Loucy (cell line): ENCODE measurements at regions not wholly inside any gene's neighbourhood (a gene's known extent, or its start where the extent isn't known, plus 50 kb on each side); places are given as distances from the start of the nearest gene placed in this dataset.
A peak's percentile ranks its signal among the peaks of the same experiment; 100 is the strongest.

Experiments used
- H2AFZ ChIP-seq: fragments of 200-600 bp; sonication (generic); 2 replicates; pipeline ENCODE4 v1.6.0; 2016; ENCODE audit warnings: antibody characterized with exemption, mild to moderate bottlenecking, low read length, moderate library complexity
- H3F3A ChIP-seq: fragments of 200-600 bp; 2 replicates; pipeline ENCODE4 v1.6.0; 2016; ENCODE audit warnings: antibody characterized with exemption, low read depth, mild to moderate bottlenecking
- H3K27me3 ChIP-seq: fragments of 200-600 bp; sonication (generic); 2 replicates; pipeline ENCODE4 v1.6.1; 2014; ENCODE audit warnings: low read length, mild to moderate bottlenecking; ENCODE audit not compliant: insufficient read depth, poor library complexity, severe bottlenecking
- H3K36me3 ChIP-seq: fragments of 200-600 bp; sonication (generic); 2 replicates; pipeline ENCODE4 v1.6.1; 2016; ENCODE audit warnings: low read length; ENCODE audit not compliant: insufficient read depth
- H3K4me1 ChIP-seq: fragments of 200-600 bp; sonication (generic); 2 replicates; pipeline ENCODE4 v1.5.1; 2014; ENCODE audit warnings: low read length, mild to moderate bottlenecking; ENCODE audit not compliant: insufficient read depth, poor library complexity, severe bottlenecking
- H3K4me2 ChIP-seq: fragments of 200-600 bp; sonication (generic); 2 replicates; pipeline ENCODE4 v1.6.0; 2014; ENCODE audit warnings: antibody characterized with exemption, low read length, low read depth, mild to moderate bottlenecking; ENCODE audit not compliant: poor library complexity, severe bottlenecking
- H3K4me3 ChIP-seq: fragments of 200-600 bp; sonication (generic); 2 replicates; pipeline ENCODE4 v1.5.1; 2014; ENCODE audit warnings: low read length, mild to moderate bottlenecking, mixed read lengths; ENCODE audit not compliant: poor library complexity, severe bottlenecking
- H3K79me2 ChIP-seq: fragments of 200-600 bp; sonication (generic); 2 replicates; pipeline ENCODE4 v1.6.1; 2014; ENCODE audit warnings: low read length; ENCODE audit not compliant: insufficient read depth
- H3K9ac ChIP-seq: fragments of 200-600 bp; sonication (generic); 2 replicates; pipeline ENCODE4 v1.6.0; 2014; ENCODE audit warnings: mild to moderate bottlenecking, low read depth, low read length, moderate library complexity; ENCODE audit not compliant: poor library complexity, severe bottlenecking
- H3K9me2 ChIP-seq: fragments of 200-600 bp; sonication (generic); replicated peaks from 2 replicates; pipeline ENCODE4 v1.6.1; 2016; ENCODE audit warnings: low read depth, low read length, mixed read lengths
- H3K9me3 ChIP-seq: fragments of 200-600 bp; sonication (generic); 2 replicates; pipeline ENCODE4 v1.6.1; 2014; ENCODE audit warnings: mild to moderate bottlenecking, antibody characterized with exemption, low read length, low read depth; ENCODE audit not compliant: insufficient read depth
- H4K20me1 ChIP-seq: fragments of 200-600 bp; sonication (generic); 2 replicates; pipeline ENCODE4 v1.6.0; 2014; ENCODE audit warnings: antibody characterized with exemption, low read length, mild to moderate bottlenecking; ENCODE audit not compliant: insufficient read depth, poor library complexity, severe bottlenecking
- CTCF ChIP-seq: fragments of 200-600 bp; sonication (generic); conservative IDR thresholded peaks from 2 replicates; pipeline ENCODE4 v1.5.1; 2014; ENCODE audit warnings: mild to moderate bottlenecking, antibody characterized with exemption, low read length
- EZH2phosphoT487 ChIP-seq: fragments of 200-600 bp; IDR thresholded peaks from 2 replicates; pipeline ENCODE4 v1.6.1; 2018; ENCODE audit warnings: antibody characterized with exemption, mild to moderate bottlenecking, moderate library complexity, borderline replicate concordance

- Histone ChIP-seq H3K4me1 (no peaks in the 10 kb centered on the region), H3F3A (no peaks in the 10 kb centered on the region), H3K9ac (no peak overlapping the region), H2AFZ (no peak overlapping the region), H3K36me3 (no peaks in the 10 kb centered on the region), H4K20me1 (no peaks in the 10 kb centered on the region), H3K4me3 (no peak overlapping the region), H3K9me3 (no peaks in the 10 kb centered on the region), H3K79me2 (no peaks in the 10 kb centered on the region), H3K27me3 (no peaks in the 10 kb centered on the region), H3K4me2 (no peak overlapping the region), H3K9me2 (no peaks in the 10 kb centered on the region)
- TF ChIP-seq CTCF (peak; percentile 97), EZH2phosphoT487 (no peak)
These were observed 112.2 kb upstream of the GPR12 start for GRCh38 chr13:26872525-26873385.

- Histone ChIP-seq H3K4me3 (no peak overlapping the region), H4K20me1 (no peaks in the 10 kb centered on the region), H2AFZ (no peak overlapping the region), H3K4me2 (no peak overlapping the region), H3K9me3 (no peaks in the 10 kb centered on the region), H3K9me2 (no peaks in the 10 kb centered on the region), H3K79me2 (no peaks in the 10 kb centered on the region), H3K4me1 (no peaks in the 10 kb centered on the region), H3F3A (no peaks in the 10 kb centered on the region), H3K9ac (no peak overlapping the region), H3K36me3 (no peaks in the 10 kb centered on the region), H3K27me3 (no peaks in the 10 kb centered on the region)
- TF ChIP-seq CTCF (no peak), EZH2phosphoT487 (no peak)
These were observed 107.0 kb upstream of the GPR12 start for GRCh38 chr13:26867451-26868091.

- Histone ChIP-seq H3K9me2 (no peaks in the 10 kb centered on the region), H3K4me3 (no peak overlapping the region), H2AFZ (no peak overlapping the region), H3K9me3 (no peaks in the 10 kb centered on the region), H4K20me1 (no peaks in the 10 kb centered on the region), H3K9ac (no peak overlapping the region), H3K79me2 (no peaks in the 10 kb centered on the region), H3K4me1 (no peaks in the 10 kb centered on the region), H3F3A (no peaks in the 10 kb centered on the region), H3K36me3 (no peaks in the 10 kb centered on the region), H3K4me2 (no peak overlapping the region), H3K27me3 (no peaks in the 10 kb centered on the region)
- TF ChIP-seq CTCF (no peak), EZH2phosphoT487 (no peak)
These were observed 104.0 kb upstream of the GPR12 start for GRCh38 chr13:26864576-26864975.
